BLaER1 treated with 17β-estradiol and CSF1 and Interleukin-3, amounts not matched to agents 10 nM and 100 nM (cell line): ENCODE measurements at regions not wholly inside any gene's neighbourhood (a gene's known extent, or its start where the extent isn't known, plus 50 kb on each side); places are given as distances from the start of the nearest gene placed in this dataset.
"Not testable (repeated sequence)": the region's sequence is repeated elsewhere in the genome, so short reads cannot be mapped to it uniquely, and the experiment has no call there.

Experiments used
- H3K27ac ChIP-seq, 11 experiments: shearing (Covaris generic); formaldehyde crosslinking; 2 replicates each; pipeline ENCODE4 v1.8.1; 2022
- H3K27me3 ChIP-seq, 11 experiments: shearing (Covaris generic); formaldehyde crosslinking; 2 replicates each; pipeline ENCODE4 v1.8.1; 2022
- H3K36me3 ChIP-seq, 11 experiments: shearing (Covaris generic); formaldehyde crosslinking; 2 replicates each; pipeline ENCODE4 v1.8.1; 2022
- H3K4me1 ChIP-seq, 10 experiments: shearing (Covaris generic); formaldehyde crosslinking; 2 replicates each; pipeline ENCODE4 v1.8.1; 2022
- H3K4me2 ChIP-seq, 11 experiments: shearing (Covaris generic); formaldehyde crosslinking; 2 replicates each; pipeline ENCODE4 v1.8.1; 2022
- H3K4me3 ChIP-seq, 10 experiments: shearing (Covaris generic); formaldehyde crosslinking; 2 replicates each; pipeline ENCODE4 v1.8.1; 2022
- H3K9ac ChIP-seq, 11 experiments: shearing (Covaris generic); formaldehyde crosslinking; 2 replicates each; pipeline ENCODE4 v1.8.1; 2022
- H3K9me3 ChIP-seq, 11 experiments: shearing (Covaris generic); formaldehyde crosslinking; replicated peaks in 1 of 11; 2 replicates each; pipeline ENCODE4 v1.8.1; 2022
- H4K20me1 ChIP-seq, 11 experiments: shearing (Covaris generic); formaldehyde crosslinking; 2 replicates each; pipeline ENCODE4 v1.8.1; 2022
- Cebpa-rat ChIP-seq, 11 experiments: shearing (Covaris generic); IDR thresholded peaks; 2 replicates each; pipeline ENCODE4 v1.8.1; 2022

DNA sequence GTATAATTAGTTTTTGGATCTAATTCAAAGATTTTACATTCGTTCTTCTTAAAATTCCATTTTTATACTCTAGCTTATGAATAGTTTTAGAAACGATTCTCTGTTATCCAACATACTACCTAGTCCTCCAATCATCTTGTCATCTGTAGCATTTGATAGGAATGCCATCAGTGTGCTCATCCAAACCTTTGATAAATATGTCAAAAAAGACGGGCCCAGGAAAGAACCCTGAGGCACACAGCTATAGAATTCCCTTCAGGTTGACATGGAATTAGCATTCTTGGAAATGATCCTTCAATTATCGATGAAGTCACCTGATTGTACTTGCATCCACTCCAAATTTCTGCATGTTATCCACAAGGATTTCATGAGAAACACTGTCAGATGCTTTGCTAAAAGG lies 64.8 kb upstream of the EFNA5 start:
- no peak overlapping the region for H3K27ac ChIP-seq
- no peaks in the 10 kb centered on the region for H3K4me1 ChIP-seq
- H3K9ac ChIP-seq: no peak overlapping the region
- H4K20me1 ChIP-seq: no peaks in the 10 kb centered on the region
- no peaks in the 10 kb centered on the region for H3K36me3 ChIP-seq
- H3K9me3 ChIP-seq: no peaks in the 10 kb centered on the region
- TF ChIP-seq Cebpa-rat (IDR thresholded peaks at IDR 0.05): no peak
- no peaks in the 10 kb centered on the region for H3K27me3 ChIP-seq
- H3K4me2 ChIP-seq: no peak overlapping the region
- H3K4me3 ChIP-seq: no peak overlapping the region

DNA sequence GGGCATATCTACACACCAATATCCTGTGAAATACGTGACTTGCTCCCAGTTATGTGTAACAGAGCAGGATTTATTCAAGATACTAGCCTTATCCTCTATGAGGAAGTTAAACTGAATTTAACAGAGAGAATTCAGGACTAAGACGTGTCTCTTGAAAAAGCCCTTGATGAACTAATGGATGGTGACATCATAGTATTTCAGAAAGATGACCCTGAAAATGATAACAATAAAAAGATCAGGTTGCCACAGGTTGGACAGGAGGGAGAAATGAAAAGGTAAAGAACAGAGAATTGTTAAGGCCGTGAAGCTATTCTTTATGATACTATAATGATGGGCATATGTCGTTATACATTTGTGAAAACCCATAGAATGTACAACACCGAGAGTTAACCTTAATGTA lies 56.2 kb upstream of the EFNA5 start:
- Histone ChIP-seq H4K20me1 (no peaks in the 10 kb centered on the region), H3K4me1 (no peaks in the 10 kb centered on the region), H3K4me3 (no peak overlapping the region), H3K36me3 (no peaks in the 10 kb centered on the region), H3K27me3 (no peaks in the 10 kb centered on the region), H3K9me3 (peaks cover 1 to 17% (median 7%) of the 10 kb centered on the region in 11 experiments; a peak in 14 of 22 replicates), H3K4me2 (no peak overlapping the region), H3K27ac (no peak overlapping the region), H3K9ac (no peak overlapping the region)
- TF ChIP-seq Cebpa-rat (IDR thresholded peaks at IDR 0.05): no peak

DNA sequence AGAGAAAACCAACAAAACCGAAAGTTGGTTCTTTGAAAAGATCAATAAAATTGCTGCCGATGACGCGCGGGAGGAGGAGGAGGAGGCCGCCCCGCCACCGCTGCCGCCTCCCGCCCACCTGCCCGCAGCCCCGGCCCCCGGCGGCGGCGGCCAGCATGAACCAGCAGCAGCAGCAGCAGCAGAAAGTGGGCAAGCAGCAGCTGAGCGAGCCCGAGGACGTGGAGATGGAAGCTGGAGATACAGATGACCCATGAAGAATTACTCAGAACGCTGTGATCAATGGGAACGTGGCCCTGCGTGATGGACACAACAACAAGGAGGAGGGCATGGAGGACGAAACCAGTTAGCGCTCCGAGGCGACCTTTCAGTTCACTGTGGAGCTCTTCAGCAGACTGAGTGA lies 53.9 kb upstream of the EFNA5 start:
- H3K36me3 ChIP-seq: no peaks in the 10 kb centered on the region
- no peak overlapping the region for H3K9ac ChIP-seq
- no peaks in the 10 kb centered on the region for H3K4me1 ChIP-seq
- H3K27ac ChIP-seq: no peak overlapping the region
- no peak for TF ChIP-seq Cebpa-rat (IDR thresholded peaks at IDR 0.05)
- no peak overlapping the region for H3K4me3 ChIP-seq
- no peaks in the 10 kb centered on the region for H4K20me1 ChIP-seq
- no peak overlapping the region for H3K4me2 ChIP-seq
- no peaks in the 10 kb centered on the region for H3K27me3 ChIP-seq
- peaks cover 24 to 40% (median 29%) of the 10 kb centered on the region in 11 experiments for H3K9me3 ChIP-seq

- not testable (repeated sequence) for H3K4me1 ChIP-seq, H3K4me2 ChIP-seq, H3K27me3 ChIP-seq, H4K20me1 ChIP-seq, H3K9ac ChIP-seq, H3K4me3 ChIP-seq, H3K27ac ChIP-seq, H3K36me3 ChIP-seq
- H3K9me3 ChIP-seq: peaks cover 33 to 64% (median 40%) of the 10 kb centered on the region in 11 experiments
Measured at GRCh38 chr5:107721241-107721640, 50.5 kb upstream of the EFNA5 start.
